ENCODE measurements at regions not wholly inside any gene's neighbourhood (a gene's known extent, or its start where the extent isn't known, plus 50 kb on each side); places are given as distances from the start of the nearest gene placed in this dataset.
"Not testable (repeated sequence)": the region's sequence is repeated elsewhere in the genome, so short reads cannot be mapped to it uniquely, and the experiment has no call there.

- Histone ChIP-seq H3K36me3 (no peaks in the 10 kb centered on the region), H3K27me3 (no peaks in the 10 kb centered on the region), H3K27ac (no peak overlapping the region), H3K9me3 (no peaks in the 10 kb centered on the region), H3K4me3 (no peak overlapping the region), H3K4me1 (no peaks in the 10 kb centered on the region)
- no peak for TF ChIP-seq CTCF (IDR thresholded peaks at IDR 0.05)
- no peak for TF ChIP-seq POLR2A (IDR thresholded peaks at IDR 0.05)
- ATAC-seq (no peak), DNase-seq (no peak)
- intact Hi-C loops (cut with DNase I) = no loop called here
- WGBS, 4 donors = 57 to 71% (median 68%) methylated on average over 5 of the region's 5 CpGs
These were observed 187.0 kb upstream of the ROBO1 start for GRCh38 chr3:79954756-79955155.

GRCh38 chr3:79953591-79954101 is 185.8 kb upstream of the ROBO1 start:
- TF ChIP-seq CTCF (IDR thresholded peaks at IDR 0.05) (no peak), POLR2A (IDR thresholded peaks at IDR 0.05) (no peak)
- Histone ChIP-seq H3K36me3 (no peaks in the 10 kb centered on the region), H3K27ac (no peak overlapping the region), H3K27me3 (no peaks in the 10 kb centered on the region), H3K4me3 (no peak overlapping the region), H3K4me1 (no peaks in the 10 kb centered on the region), H3K9me3 (no peaks in the 10 kb centered on the region)
- no peak for ATAC-seq
- 46 to 68% (median 59%) methylated on average over 2 of the region's 2 CpGs for WGBS, 4 donors
- intact Hi-C loops (cut with DNase I) = no loop called here
- DNase-seq = no peak

DNA sequence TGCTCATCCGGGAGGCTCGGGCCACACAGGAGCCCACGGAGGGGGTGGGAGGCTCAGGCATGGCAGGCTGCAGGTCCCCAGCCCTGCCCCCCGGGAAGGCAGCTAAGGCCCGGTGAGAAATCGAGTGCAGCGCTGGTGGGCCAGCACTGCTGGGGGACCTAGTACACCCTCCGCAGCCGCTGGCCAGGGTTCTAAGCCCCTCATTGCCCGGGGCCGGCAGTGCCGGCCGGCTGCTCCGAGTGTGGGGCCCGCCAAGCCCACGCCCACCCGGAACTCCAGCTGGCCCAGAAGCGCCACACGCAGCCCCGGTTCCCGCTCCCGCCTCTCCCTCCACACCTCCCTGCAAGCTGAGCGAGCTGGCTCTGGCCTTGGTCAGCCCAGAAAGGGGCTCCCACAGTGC is 183.6 kb upstream of the ROBO1 start:
- H3K27ac ChIP-seq; H3K27me3 ChIP-seq; ATAC-seq; intact Hi-C loops (cut with DNase I); H3K4me1 ChIP-seq; H3K4me3 ChIP-seq; H3K36me3 ChIP-seq; H3K9me3 ChIP-seq: not testable (repeated sequence)
- DNase-seq = peak in 1 of 5 donors; percentile 50
- 88 to 96% (median 93%) methylated on average over 8 to 23 of the region's 23 CpGs for WGBS, 4 donors

- H3K27me3 ChIP-seq = no peaks in the 10 kb centered on the region
- H3K27ac ChIP-seq = no peak overlapping the region
- no peak overlapping the region for H3K4me3 ChIP-seq
- WGBS, 4 donors = 86 to 93% (median 89%) methylated on average over 2 of the region's 2 CpGs
- no peaks in the 10 kb centered on the region for H3K36me3 ChIP-seq
- no peaks in the 10 kb centered on the region for H3K4me1 ChIP-seq
- no peaks in the 10 kb centered on the region for H3K9me3 ChIP-seq
- intact Hi-C loops (cut with DNase I) = no loop called here
- DNase-seq (no peak), ATAC-seq (no peak)
- TF ChIP-seq POLR2A (IDR thresholded peaks at IDR 0.05) = no peak
- TF ChIP-seq CTCF (IDR thresholded peaks at IDR 0.05) = no peak
These were observed 180.2 kb upstream of the ROBO1 start for GRCh38 chr3:79947957-79948356.

- H3K27me3 ChIP-seq = no peaks in the 10 kb centered on the region
- no peak for TF ChIP-seq POLR2A (IDR thresholded peaks at IDR 0.05)
- H3K27ac ChIP-seq = no peak overlapping the region
- no peaks in the 10 kb centered on the region for H3K9me3 ChIP-seq
- H3K36me3 ChIP-seq = no peaks in the 10 kb centered on the region
- H3K4me1 ChIP-seq = no peaks in the 10 kb centered on the region
- no peak for ATAC-seq
- no peak overlapping the region for H3K4me3 ChIP-seq
- no peak for DNase-seq
- intact Hi-C loops (cut with DNase I) = no loop called here
- 78 to 90% (median 88%) methylated on average over 1 of the region's 1 CpG for WGBS, 4 donors
These were observed 179.7 kb upstream of the ROBO1 start for GRCh38 chr3:79947469-79947868.

All from heart left ventricle (tissue), 16 donors.